Dedifferentiated amniotic fluid mesenchymal stem cell (primary cell): ENCODE measurements at regions not wholly inside any gene's neighbourhood (a gene's known extent, or its start where the extent isn't known, plus 50 kb on each side); places are given as distances from the start of the nearest gene placed in this dataset.

ENCODE experiments used
- DNase-seq: peaks from one replicate; pipeline ENCODE4 v3.0.0-alpha.2; 2016; ENCODE audit errors: extremely low spot score

DNA sequence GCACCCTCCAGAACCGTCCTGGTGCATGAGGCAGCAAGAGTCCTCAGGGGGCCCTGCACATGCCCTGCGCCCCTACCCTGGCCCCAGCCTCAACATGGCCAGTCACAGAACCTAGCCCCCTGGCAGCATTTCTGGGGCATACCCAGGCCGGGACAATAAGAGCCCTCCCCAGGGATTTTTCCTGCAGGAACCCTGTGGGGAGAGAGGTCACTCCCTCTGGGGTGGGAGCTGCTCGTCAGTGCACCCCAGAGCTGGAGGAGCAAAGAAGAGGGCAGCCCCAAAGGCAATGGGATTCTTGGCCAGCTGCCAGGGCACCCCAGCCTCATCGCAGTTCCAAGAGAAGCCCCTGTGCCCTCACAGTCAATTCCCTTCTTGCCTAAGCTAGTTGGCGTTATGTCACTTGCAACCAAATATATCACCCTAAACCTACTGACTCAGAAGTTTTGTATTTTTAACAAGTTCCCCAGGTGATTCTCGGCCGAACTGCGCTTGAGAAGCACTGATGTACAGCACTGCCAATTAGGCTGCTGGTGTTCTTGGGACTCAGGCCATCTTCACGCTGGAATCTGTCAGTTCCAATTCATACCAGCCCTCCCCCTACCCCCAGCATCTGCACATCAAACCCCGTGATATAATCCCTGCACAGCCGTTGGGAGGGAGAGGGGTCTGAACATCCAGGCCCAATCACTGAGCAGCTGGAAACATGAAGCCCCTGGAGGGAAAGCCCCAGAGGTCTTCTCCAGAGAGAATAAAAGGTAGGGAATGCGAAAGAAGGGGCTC, 87.5 kb upstream of the PRR20G start:
- no peak for DNase-seq

DNA sequence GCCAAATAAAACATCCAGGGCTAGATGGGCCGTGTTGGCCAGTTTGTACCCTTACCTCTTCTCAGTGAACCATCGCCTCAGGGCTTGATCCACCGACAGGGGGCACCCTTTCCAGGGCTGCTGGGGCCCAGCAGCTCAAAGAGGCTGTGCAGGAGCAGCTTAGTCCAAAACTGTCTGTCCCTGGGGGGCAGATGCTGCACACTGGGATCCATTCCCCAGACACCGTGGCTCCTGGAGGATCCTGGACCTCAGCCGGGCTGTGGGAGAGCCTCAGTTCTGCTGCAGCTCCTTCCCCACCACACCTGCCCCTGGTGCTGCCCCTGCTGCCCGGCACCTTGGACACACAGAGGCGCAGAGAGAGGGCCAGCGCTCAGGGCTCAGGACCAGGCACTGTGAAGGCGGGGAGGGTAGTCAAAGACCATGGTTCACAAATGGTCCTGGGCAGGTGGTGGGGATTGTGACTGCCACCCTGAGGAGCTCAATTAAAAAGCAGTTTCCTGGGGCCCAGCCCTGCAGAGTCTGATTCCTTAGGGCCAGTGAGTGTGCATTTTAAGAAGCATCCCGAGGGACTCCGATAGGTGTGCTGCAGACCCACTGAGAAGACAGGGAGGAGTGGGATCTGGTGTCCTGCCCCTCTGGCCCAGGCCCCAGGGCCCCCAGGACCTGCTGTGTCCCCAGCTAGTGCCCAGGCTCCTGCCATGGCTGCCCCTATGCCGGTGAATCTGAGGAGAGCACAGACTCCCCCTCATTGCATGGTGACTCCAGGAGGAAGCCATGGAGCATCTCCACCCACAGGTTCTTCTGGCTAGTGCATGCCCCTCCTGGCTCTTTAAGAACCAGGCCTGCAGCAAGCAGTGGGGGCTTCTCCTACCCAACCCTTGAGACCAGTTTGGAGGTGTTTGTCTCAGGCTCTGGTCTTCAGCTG, 86.5 kb upstream of the PRR20G start:
- no peak for DNase-seq

DNA sequence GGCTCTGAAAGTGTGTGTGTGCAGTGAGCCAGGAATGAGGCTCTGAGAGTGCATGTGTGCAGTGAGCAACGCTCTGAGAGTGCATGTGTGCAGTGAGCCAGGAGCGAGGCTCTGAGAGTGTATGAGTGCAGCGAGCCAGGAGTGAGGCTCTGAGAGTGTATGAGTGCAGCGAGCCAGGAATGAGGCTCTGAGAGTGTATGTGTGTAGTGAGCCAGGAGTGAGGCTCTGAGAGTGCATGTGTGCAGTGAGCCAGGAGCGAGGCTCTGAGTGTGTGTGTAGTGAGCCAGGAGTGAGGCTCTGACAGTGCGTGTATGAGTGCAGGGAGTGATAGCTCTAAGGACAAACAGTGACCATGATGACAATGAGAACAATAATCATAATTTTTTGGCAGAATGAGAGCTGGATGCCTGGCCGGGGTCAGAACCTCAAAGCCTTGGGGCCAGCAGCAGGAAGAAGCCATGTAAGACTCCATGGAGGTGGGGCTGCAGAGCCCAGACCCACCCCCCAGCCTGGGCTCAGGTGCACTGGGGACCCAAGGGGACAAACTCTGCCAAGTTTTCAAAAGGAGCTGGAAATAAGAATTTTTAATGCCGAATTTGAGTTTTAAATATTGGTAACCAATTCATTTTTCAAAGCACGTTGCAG, 85.7 kb upstream of the PRR20G start:
- no peak for DNase-seq

DNA sequence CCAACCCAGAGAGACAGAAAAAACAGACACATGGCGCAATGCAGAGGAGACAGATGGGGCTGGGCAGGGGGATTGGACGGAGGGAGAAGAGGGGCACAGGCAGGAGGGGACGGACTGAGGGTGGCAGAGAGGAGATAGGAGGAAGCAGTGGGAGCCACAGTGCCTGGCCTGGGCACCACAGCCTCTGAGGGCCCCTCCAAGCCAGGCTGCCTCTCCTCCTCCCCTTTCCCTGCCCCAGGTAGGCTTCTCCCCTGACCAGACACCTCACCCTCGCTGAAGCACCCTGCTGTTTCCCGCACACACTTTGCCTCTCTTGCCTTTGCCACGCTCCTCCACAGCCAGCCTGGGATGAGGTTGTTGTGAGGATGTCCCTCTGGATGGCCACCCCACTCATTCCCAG, 84.0 kb upstream of the PRR20G start:
- no peak for DNase-seq

DNA sequence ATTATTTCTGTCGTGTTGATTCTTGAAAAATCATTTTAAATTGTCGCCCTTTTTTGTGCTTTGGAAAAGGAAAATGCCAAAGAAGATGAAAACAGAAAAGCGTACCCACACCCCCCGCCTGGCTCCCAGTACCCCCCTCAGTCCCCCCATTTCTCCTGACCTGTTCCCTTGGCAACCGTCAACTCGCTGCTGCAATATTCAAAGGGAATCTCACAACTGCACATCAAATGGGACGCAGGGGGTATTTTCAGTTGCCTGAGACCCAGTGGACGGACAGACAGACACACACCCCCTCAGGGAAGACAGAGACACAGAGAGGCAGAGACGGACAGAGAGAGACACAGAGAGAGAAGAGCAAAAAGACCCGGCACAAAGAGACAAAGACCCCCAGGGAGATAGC, 83.5 kb upstream of the PRR20G start:
- no peak for DNase-seq

DNA sequence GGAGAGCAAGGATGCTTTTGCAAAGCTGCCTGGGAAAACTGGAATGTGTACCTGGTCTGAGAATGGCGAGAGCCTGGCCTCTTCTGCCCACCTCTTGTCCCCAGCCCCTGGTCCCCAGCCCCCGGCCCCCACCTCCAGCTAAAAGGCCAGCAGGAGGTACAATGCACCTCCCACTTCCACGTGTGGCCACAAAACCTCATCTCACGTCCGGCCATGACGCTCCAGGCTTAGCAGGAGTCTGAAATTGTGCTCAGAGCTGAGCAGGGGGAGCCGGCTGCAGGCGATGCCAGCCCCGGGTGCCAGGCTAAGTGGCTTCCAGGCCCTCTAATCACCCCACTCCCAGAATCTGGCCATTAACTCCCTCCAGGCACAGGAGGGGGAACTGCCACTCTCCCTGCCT, 83.1 kb upstream of the PRR20G start:
- DNase-seq: no peak

DNA sequence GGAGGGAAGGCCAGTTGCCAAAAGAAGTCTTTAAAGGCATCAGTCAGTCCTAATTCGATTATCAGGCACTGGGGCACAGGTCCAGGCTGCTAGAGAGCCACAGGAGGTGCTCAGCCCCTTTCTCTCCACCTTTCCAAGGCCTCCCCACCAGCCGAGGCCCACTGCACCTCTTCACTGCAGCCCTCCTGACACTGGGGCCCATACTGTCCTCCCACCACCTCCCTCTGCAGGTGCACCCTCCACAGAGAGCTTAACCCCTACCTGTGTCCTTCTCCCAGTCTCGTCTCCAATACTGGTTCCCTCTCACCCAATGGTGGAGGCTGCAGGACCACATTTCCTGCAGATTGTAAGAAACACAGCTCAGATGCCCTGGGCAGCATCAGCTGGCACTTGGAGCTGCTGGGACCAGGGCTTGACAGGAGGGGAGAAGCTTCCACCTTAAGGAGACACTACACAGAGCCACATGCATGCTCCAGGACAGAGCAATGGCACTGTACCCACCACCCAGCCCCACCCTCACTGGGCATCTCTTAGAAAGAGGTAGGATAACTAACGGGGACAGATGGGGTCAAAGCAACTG, 81.6 kb upstream of the PRR20G start:
- DNase-seq: no peak

DNA sequence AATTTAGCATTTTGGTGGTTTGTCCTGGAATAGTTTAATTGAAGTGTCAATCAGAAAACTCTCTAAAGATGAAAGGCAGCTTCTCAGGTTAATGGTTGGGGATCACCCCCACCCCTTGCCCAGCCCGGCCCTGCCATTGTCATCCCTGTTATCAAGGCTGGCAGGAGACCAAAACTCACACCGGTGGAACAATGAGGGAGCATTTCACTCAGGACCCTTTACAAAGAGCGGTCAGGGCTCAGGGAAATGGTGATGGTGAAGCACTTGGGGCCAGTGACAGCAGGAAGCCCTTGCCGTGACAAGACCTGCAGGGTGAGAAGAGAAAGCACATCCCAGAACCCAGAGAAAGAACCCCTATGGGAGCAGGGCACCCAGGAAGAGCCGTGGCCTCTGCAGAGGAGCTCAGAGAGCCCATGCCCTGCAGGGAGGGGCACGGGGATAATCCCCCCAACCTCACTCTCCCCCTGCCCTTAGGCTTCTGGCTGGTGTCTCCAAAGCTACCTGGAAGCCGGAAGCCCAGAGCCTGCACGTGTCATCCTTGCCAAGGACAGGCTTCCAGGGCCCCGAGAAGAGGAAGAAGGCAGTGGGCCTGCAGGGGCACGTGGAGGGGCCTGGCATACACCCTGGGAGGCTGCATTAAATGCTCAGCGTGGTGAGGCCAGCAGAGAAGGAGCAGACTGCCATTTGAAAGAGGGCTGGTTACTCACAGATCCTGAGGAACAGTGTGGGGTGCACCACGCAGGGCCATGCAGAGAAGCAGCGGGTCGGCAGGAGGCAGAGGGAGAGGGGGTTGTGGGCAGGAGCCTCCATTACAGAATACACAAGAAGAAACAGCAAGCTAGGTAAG, 80.6 kb upstream of the PRR20G start:
- no peak for DNase-seq

DNA sequence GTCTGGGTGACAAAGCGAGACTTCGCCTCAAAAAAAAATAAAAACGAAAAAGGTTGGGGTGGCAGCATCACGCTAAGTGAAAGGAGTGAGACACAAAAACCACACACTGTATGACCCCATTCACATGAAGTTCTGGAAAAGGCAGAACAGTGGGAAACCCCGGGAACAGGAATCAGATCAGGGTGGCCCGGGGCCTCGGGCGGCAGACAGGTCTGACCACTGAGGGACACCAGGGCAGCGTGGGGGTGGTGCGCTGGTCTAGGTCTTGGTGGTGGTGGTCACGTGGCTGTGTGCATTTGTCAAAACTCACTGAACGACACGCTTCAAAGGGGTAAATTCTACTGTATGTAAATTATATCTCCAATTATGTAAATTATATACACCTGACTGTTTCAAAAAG, 79.7 kb upstream of the PRR20G start:
- no peak for DNase-seq

DNA sequence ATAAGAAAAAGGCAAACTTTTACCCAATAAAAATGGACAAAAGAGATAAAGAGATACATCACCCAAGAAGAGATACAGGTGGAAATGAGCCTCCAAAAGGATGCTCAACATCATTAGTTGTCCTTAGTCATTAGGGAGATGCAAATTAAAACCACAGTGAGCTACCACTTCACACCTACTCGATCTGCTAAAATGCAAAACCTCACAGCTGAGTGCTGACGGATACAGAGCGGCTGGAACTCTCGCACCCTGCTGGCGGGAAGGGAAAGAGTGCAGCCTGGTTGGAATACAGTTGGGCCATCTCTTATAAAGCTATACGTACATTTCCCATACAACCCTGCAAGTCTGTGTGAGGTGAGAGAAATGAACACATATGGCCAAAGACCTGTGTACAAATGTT, 78.5 kb upstream of the PRR20G start:
- DNase-seq: no peak

DNA sequence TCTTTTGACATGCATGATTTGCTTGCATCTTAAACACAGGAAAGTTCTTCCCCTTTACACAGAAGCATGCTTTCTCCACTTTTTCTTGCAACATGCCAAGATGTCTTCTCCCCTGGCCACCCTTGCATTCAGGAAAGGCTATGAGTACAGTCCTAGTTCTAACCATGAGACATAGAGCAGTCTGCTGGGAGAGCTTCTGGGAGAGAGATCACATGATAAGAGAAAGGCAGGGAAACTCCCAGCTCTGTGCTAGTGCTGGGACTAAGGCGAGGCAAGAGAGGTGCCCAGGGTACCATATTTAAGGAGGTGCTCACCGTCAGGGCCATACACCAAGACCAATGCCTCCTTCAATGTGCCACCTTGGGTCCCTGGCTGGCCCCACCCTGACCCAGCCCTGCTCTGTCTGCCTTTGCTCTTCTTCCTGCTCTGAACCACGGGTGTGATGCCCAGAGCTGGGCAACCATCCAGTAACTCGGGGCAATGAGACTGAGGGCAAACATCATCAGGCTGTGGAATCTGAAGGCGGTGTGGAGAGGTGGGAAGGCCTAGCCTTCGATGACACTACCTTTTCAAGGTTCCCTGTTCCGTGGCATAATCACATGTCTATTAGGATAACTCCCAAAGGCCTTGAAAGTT, 77.4 kb upstream of the PRR20G start:
- no peak for DNase-seq

DNA sequence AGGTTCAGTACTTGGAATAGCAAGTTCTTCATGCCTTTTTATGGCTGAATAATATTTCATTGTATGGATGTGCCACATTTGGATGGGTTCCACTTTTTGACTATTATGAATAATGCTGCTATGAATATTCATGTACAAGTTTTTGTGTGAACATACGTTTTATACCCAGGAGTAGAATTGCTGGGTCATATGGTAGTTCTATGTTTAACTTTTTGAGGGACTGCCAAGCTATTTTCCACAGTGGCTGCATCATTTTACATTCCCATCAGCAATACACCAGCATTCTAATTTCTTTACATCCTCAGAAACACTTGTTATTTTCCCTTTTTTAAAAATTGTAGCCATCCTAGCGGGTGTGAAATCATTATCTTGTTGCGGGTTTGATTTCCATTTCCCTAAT, 76.0 kb upstream of the PRR20G start:
- no peak for DNase-seq

DNA sequence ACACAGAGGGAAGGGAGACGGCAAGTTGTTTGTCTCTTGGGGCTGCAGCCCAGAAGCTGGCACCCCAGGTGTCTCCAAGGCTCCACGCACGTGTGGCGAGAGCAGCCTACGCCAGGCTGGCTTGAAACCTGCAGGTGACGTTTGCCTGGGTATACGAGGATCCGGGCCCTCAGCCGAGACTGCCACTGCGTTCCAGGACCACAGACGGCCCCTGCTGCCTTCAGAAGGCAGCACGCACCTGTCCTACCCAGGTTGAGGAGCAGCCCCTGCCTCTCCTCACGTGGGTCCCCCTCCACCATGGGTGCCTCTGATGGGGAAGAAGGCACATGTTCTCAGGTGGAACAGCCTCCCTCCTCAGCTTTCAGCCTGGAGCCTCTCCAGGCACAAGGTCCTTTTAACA, 75.3 kb upstream of the PRR20G start:
- DNase-seq: no peak

DNA sequence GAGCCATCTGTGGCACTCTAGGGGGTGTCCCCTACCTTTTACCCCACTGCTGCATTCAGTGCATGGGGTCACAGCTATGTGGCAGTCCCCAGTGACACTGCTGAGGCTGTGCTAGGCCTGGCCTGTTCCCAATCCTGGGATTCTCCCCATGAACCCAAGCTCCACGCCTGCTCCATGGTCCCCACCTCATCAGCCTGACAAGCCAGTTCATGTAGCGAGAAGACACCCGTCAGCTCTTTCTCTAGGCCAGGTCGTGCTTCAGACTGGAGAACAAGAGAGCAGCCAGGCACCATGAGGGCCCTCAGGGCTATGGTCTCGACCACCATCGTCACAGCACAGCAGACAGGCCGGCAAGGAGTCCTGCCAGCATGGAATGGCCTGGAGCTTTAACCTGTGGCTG, 72.8 kb upstream of the PRR20G start:
- no peak for DNase-seq

DNA sequence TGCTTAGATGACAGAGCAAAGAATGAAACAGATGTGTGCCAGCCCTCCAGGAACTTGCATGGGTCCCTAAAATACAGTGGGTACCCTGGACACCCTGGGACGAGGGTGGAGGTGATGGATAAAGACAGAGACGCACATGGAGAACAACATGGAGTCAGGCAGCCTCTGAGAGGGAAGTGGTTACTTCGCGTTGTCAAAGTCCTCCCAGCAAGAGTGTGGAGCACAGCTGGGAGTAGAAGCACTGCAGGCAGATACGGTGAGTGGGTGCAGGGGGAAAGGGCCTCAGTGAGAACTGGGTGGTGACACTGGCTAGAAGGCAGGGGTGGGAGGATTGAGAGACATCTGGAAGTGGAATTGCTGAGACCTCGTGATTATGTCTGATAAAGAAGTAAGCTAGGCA, 70.8 kb upstream of the PRR20G start:
- DNase-seq: no peak

DNA sequence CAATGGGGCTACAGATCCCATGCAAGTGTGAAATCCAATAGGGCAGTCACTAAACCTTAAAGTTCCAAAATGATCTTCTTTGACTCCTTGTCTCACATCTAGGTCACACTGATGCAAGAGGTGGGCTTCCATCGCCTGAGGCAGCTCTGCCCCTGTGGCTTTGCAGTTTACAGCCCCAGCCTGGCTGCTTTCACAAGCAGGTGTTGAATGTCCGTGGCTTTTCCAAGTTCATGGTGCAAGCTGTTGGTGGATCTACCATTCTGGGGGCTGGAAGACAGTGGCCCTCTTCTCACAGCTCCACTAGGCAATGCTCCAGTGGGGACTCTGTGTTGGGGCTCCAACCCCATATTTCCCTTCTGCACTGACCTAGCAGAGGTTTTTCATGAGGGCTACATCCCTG, 68.5 kb upstream of the PRR20G start:
- DNase-seq: no peak

DNA sequence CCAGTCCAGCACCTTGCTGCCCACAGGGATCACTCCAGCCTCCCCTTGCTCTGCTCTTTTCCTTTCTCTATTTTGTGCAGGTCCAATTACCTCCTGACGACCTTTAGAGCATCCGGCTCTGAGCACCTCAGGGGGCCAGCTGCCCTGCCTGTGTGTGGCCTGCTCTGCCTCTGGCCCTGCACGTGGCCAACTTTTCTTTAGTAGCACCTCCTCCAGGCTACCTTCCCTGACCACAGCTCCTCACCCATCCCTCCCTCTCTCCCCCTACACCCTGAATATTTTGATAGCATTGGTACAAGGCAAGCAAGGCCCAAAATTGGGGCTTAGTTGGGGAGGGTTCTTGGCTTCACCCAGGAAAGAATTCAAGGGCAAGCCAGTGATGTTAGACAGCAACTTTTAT, 66.9 kb upstream of the PRR20G start:
- DNase-seq: no peak

DNA sequence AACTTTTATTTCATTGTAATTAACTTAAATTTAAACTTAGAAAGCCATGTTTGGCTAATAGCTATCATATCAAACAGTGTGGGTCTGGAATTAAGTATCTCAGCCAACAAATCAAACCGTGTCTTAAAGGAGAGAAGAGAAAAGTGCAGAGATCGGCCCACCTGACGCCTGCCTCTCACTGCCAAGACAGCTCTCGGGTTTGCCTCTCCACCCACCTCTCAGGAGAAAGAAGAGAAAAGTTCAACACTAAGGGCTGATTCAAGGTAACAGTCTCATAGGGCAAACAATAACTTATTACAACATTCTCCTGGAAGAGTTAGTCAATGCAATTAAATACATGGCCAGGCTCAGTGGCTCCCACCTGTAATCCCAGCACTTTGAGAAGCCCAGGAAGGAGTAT, 64.8 kb upstream of the PRR20G start:
- DNase-seq: no peak

DNA sequence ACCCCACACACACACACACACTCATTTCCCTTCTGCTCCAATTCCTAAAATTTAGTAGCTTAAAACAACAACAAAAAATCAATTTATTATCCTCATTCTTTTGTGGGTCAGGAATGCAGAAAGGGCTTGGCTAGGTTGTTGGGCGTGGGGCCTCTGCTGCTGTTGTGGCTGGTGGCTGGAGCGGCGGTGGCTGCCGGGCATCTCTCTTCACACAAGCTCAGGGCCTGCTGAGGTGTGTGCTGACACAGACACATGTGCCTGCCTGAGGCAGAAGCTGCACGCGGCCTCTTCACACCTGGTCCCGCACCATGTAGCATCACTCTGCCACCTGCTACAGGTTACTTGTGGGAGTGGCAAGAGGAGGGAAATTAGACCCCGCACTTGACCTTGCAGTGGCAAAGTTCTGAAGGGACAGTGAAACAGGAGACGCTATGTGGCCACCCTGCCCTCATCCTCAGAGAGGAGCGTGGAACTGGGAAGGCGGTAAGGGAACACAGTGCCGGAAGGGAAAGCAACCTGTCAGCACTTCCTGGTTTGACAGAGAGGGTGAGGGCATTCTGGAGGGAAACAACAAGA, 64.0 kb upstream of the PRR20G start:
- DNase-seq: no peak

DNA sequence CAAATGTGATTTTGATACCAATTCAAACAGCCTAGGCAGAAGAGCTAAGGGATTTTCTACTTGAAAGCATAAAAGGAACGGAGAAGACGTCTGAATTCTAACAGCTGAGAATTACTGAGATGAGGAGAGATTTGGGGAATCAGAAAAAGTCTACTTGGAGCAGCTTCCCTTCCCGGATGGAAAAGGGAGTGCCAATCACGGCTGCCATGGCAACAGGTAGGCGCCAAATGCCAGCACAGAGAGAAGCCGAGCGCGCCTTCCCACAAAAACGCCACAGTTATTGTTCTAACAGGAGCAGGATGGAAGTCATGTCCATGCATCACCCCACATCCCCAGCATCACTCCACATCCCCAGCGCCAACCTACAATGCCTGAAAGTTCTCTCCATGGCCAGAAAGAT, 63.5 kb upstream of the PRR20G start:
- no peak for DNase-seq
